Liver (tissue), 8 donors: ENCODE measurements at regions not wholly inside any gene's neighbourhood (a gene's known extent, or its start where the extent isn't known, plus 50 kb on each side); places are given as distances from the start of the nearest gene placed in this dataset.

ENCODE experiments used
- DNase-seq: peaks from one replicate; pipeline ENCODE4 v3.0.0-alpha.2; 2017; ENCODE audit warnings: low spot score
- H3K27ac ChIP-seq, 2 donors: one replicate each; pipeline ENCODE4 v1.7.0; 2013; ENCODE audit warnings: inconsistent platforms in 2 of 2, low read length in 2 of 2, control low read depth in 1 of 2, low read depth in 1 of 2, mild to moderate bottlenecking in 1 of 2
- H3K27me3 ChIP-seq, 4 donors: one replicate each; pipeline versions ENCODE4 v1.6.1 to v1.7.0; 2013; ENCODE audit warnings: low read length in 3 of 4, inconsistent platforms in 1 of 4, mild to moderate bottlenecking in 1 of 4, moderate library complexity in 1 of 4; ENCODE audit not compliant: control insufficient read depth in 4 of 4, insufficient read depth in 4 of 4
- H3K36me3 ChIP-seq, 4 donors: one replicate each; pipeline versions ENCODE4 v1.6.1 to v1.7.0; 2013; ENCODE audit warnings: low read length in 3 of 4, mild to moderate bottlenecking in 3 of 4, low read depth in 1 of 4, moderate library complexity in 1 of 4; ENCODE audit not compliant: control insufficient read depth in 4 of 4, insufficient read depth in 3 of 4
- H3K4me1 ChIP-seq, 4 donors: one replicate each; pipeline versions ENCODE4 v1.6.1 to v1.7.0; 2013; ENCODE audit warnings: low read length in 3 of 4, mild to moderate bottlenecking in 3 of 4, moderate library complexity in 1 of 4; ENCODE audit not compliant: control insufficient read depth in 4 of 4, insufficient read depth in 4 of 4
- H3K4me3 ChIP-seq, 3 donors: one replicate each; pipeline versions ENCODE4 v1.6.1 to v1.7.0; 2013; ENCODE audit warnings: low read length in 3 of 3, control low read depth in 1 of 3, low read depth in 1 of 3, mild to moderate bottlenecking in 1 of 3
- H3K9ac ChIP-seq, 2 donors: one replicate each; pipeline ENCODE4 v1.7.0; 2013; ENCODE audit warnings: low read length in 2 of 2, mild to moderate bottlenecking in 2 of 2, moderate library complexity in 2 of 2, control low read depth in 1 of 2, low read depth in 1 of 2
- H3K9me3 ChIP-seq, 4 donors: one replicate each; pipeline versions ENCODE4 v1.6.1 to v1.7.0; 2013; ENCODE audit warnings: low read length in 3 of 4; ENCODE audit not compliant: control insufficient read depth in 4 of 4
- EGR1 ChIP-seq, 2 donors: IDR thresholded peaks; 2 replicates each; pipeline ENCODE4 v1.6.1; 2016 to 2018; ENCODE audit warnings: antibody characterized with exemption in 2 of 2, low read depth in 2 of 2
- FOXA1 ChIP-seq: IDR thresholded peaks from 2 replicates; pipeline ENCODE4 v1.6.1; 2016; ENCODE audit warnings: antibody characterized with exemption
- FOXA2 ChIP-seq: IDR thresholded peaks from 2 replicates; pipeline ENCODE4 v1.6.1; 2016; ENCODE audit warnings: antibody characterized with exemption
- GABPA ChIP-seq, 2 donors: IDR thresholded peaks in 1 of 2; conservative IDR thresholded peaks in 1 of 2; 2 replicates each; pipeline ENCODE4 v1.6.1; 2016; ENCODE audit warnings: antibody characterized with exemption in 2 of 2, mild to moderate bottlenecking in 1 of 2, moderate library complexity in 1 of 2
- HNF4A ChIP-seq, 2 donors: conservative IDR thresholded peaks; 2 replicates each; pipeline ENCODE4 v1.6.1; 2016; ENCODE audit warnings: antibody characterized with exemption in 2 of 2, mild to moderate bottlenecking in 2 of 2
- HNF4G ChIP-seq: IDR thresholded peaks from 2 replicates; pipeline ENCODE4 v1.6.1; 2016; ENCODE audit warnings: antibody characterized with exemption
- JUND ChIP-seq, 2 donors: IDR thresholded peaks; 2 replicates each; pipeline ENCODE4 v1.6.1; 2016; ENCODE audit warnings: antibody characterized with exemption in 2 of 2
- NR2F2 ChIP-seq: IDR thresholded peaks from 2 replicates; pipeline ENCODE4 v1.6.1; 2016; ENCODE audit warnings: antibody characterized with exemption
- RAD21 ChIP-seq, 2 donors: IDR thresholded peaks; 2 replicates each; pipeline ENCODE4 v1.6.1; 2016; ENCODE audit warnings: antibody characterized with exemption in 2 of 2, mild to moderate bottlenecking in 2 of 2
- RXRA ChIP-seq, 2 donors: IDR thresholded peaks; 2 replicates each; pipeline ENCODE4 v1.6.1; 2017 to 2018; ENCODE audit warnings: antibody characterized with exemption in 2 of 2, mild to moderate bottlenecking in 1 of 2
- SP1 ChIP-seq: IDR thresholded peaks from 2 replicates; pipeline ENCODE4 v1.6.1; 2018; ENCODE audit warnings: antibody characterized with exemption, mild to moderate bottlenecking
- TAF1 ChIP-seq: conservative IDR thresholded peaks from 2 replicates; pipeline ENCODE4 v1.6.1; 2016; ENCODE audit warnings: antibody characterized with exemption, mild to moderate bottlenecking
- YY1 ChIP-seq: IDR thresholded peaks from 2 replicates; pipeline ENCODE4 v1.6.1; 2016; ENCODE audit warnings: antibody characterized with exemption, mild to moderate bottlenecking
- ZBTB33 ChIP-seq: IDR thresholded peaks from 2 replicates; pipeline ENCODE4 v1.6.1; 2016; ENCODE audit warnings: antibody characterized with exemption
- WGBS: extraction: QIAGEN DNeasy Blood & Tissue Kit; methylation state at CpG from one replicate; pipeline ENCODE4 v1.1.7; 2013; 5-methylcytosine and 5-hydroxymethylcytosine counted together
- TF ChIP-seq, protein P1 (sequence below): IDR thresholded peaks from 2 replicates; pipeline ENCODE4 v1.6.1; 2016; ENCODE audit warnings: antibody characterized with exemption
- TF ChIP-seq, protein P2 (sequence below): fragments of 150-350 bp; IDR thresholded peaks from 2 replicates; pipeline ENCODE4 v1.5.1; 2017; ENCODE audit warnings: improper control_type of control experiment, low read depth, low read length; ENCODE audit not compliant: missing input control
- TF ChIP-seq, protein P3 (sequence below): IDR thresholded peaks from 2 replicates; pipeline ENCODE4 v1.6.1; 2016; ENCODE audit warnings: antibody characterized with exemption, mild to moderate bottlenecking
- TF ChIP-seq, protein P4 (sequence below): IDR thresholded peaks from 2 replicates; pipeline ENCODE4 v1.6.1; 2016; ENCODE audit warnings: antibody characterized with exemption
- donor health status: healthy.
- donor health status: healthy.
- donor health status: healthy.
- donor health status: healthy.
- donor health status: healthy.

DNA sequence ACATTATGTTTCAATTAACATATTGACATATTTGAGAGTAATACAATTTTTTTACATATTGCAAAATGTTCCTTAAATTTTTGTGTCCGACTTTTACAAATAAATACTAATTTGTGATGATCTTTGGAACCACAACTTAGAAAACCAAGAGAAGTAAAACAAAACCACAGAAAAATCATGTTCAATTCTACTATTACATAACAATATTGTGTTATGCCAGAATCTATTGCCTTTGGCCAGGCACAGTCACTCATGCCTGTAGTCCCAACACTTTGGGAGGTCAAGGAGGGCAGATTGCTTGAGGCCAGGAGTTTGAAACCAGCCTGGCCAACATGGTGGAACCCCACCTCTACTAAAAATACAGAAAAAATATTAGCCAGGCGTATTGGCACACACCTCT, 92.8 kb upstream of the APCDD1 start:
- Histone ChIP-seq H3K4me3 (no peak overlapping the region), H3K27ac (no peak overlapping the region), H3K36me3 (no peaks in the 10 kb centered on the region), H3K27me3 (peaks cover 0 to 2% (median 0%) of the 10 kb centered on the region in 4 donors), H3K9ac (no peak overlapping the region), H3K9me3 (peaks cover 3 to 18% (median 7%) of the 10 kb centered on the region in 4 donors), H3K4me1 (no peaks in the 10 kb centered on the region)
- 86% methylated on average over 2 of the region's 2 CpGs for WGBS
- TF ChIP-seq HNF4A (conservative IDR thresholded peaks at IDR 0.05) (no peak), RXRA (IDR thresholded peaks at IDR 0.05) (no peak)
- TF ChIP-seq, protein P1, sequence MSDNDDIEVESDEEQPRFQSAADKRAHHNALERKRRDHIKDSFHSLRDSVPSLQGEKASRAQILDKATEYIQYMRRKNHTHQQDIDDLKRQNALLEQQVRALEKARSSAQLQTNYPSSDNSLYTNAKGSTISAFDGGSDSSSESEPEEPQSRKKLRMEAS = no peak
- TF ChIP-seq, protein P2, sequence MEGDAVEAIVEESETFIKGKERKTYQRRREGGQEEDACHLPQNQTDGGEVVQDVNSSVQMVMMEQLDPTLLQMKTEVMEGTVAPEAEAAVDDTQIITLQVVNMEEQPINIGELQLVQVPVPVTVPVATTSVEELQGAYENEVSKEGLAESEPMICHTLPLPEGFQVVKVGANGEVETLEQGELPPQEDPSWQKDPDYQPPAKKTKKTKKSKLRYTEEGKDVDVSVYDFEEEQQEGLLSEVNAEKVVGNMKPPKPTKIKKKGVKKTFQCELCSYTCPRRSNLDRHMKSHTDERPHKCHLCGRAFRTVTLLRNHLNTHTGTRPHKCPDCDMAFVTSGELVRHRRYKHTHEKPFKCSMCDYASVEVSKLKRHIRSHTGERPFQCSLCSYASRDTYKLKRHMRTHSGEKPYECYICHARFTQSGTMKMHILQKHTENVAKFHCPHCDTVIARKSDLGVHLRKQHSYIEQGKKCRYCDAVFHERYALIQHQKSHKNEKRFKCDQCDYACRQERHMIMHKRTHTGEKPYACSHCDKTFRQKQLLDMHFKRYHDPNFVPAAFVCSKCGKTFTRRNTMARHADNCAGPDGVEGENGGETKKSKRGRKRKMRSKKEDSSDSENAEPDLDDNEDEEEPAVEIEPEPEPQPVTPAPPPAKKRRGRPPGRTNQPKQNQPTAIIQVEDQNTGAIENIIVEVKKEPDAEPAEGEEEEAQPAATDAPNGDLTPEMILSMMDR = no peak
- no peak for DNase-seq

GRCh38 chr18:10365021-10365500, 89.4 kb upstream of the APCDD1 start:
- 88% methylated on average over 1 of the region's 1 CpG for WGBS
- Histone ChIP-seq H3K27ac (no peak overlapping the region), H3K27me3 (no peaks in the 10 kb centered on the region), H3K9ac (no peak overlapping the region), H3K9me3 (peaks cover 0 to 12% (median 4%) of the 10 kb centered on the region in 4 donors), H3K36me3 (no peaks in the 10 kb centered on the region), H3K4me3 (peak overlapping the region in 1 of 3 donors; percentile 14), H3K4me1 (no peaks in the 10 kb centered on the region)
- no peak for DNase-seq
- TF ChIP-seq HNF4G (no peak), EGR1 (IDR thresholded peaks at IDR 0.05; ENCODE audit: low read depth in 2 of 2) (no peak), SP1 (no peak), GABPA (IDR thresholded peaks at IDR 0.05 in 1 of 2, conservative IDR thresholded peaks at IDR 0.05 in 1 of 2) (no peak), YY1 (no peak), ZBTB33 (no peak), FOXA1 (no peak), RAD21 (IDR thresholded peaks at IDR 0.05) (no peak), FOXA2 (no peak), RXRA (IDR thresholded peaks at IDR 0.05) (no peak), HNF4A (conservative IDR thresholded peaks at IDR 0.05) (no peak), JUND (IDR thresholded peaks at IDR 0.05) (no peak), TAF1 (no peak), NR2F2 (no peak)
- TF ChIP-seq, protein P1 = no peak
- TF ChIP-seq, protein P2 = no peak
- TF ChIP-seq, protein P3, sequence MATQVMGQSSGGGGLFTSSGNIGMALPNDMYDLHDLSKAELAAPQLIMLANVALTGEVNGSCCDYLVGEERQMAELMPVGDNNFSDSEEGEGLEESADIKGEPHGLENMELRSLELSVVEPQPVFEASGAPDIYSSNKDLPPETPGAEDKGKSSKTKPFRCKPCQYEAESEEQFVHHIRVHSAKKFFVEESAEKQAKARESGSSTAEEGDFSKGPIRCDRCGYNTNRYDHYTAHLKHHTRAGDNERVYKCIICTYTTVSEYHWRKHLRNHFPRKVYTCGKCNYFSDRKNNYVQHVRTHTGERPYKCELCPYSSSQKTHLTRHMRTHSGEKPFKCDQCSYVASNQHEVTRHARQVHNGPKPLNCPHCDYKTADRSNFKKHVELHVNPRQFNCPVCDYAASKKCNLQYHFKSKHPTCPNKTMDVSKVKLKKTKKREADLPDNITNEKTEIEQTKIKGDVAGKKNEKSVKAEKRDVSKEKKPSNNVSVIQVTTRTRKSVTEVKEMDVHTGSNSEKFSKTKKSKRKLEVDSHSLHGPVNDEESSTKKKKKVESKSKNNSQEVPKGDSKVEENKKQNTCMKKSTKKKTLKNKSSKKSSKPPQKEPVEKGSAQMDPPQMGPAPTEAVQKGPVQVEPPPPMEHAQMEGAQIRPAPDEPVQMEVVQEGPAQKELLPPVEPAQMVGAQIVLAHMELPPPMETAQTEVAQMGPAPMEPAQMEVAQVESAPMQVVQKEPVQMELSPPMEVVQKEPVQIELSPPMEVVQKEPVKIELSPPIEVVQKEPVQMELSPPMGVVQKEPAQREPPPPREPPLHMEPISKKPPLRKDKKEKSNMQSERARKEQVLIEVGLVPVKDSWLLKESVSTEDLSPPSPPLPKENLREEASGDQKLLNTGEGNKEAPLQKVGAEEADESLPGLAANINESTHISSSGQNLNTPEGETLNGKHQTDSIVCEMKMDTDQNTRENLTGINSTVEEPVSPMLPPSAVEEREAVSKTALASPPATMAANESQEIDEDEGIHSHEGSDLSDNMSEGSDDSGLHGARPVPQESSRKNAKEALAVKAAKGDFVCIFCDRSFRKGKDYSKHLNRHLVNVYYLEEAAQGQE = no peak
- TF ChIP-seq, protein P4, sequence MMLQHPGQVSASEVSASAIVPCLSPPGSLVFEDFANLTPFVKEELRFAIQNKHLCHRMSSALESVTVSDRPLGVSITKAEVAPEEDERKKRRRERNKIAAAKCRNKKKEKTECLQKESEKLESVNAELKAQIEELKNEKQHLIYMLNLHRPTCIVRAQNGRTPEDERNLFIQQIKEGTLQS = no peak
